GM19324 (cell line): ENCODE measurements at regions not wholly inside any gene's neighbourhood (a gene's known extent, or its start where the extent isn't known, plus 50 kb on each side); places are given as distances from the start of the nearest gene placed in this dataset.
"Not testable (repeated sequence)": the region's sequence is repeated elsewhere in the genome, so short reads cannot be mapped to it uniquely, and the experiment has no call there.

ENCODE experiments used
- ATAC-seq: cut with Tn5 transposase; IDR thresholded peaks from one replicate; pipeline ENCODE4 v1.9.1; 2021; ENCODE audit warnings: mild to moderate bottlenecking, moderate library complexity; ENCODE audit not compliant: unreplicated experiment, low FRiP score

DNA sequence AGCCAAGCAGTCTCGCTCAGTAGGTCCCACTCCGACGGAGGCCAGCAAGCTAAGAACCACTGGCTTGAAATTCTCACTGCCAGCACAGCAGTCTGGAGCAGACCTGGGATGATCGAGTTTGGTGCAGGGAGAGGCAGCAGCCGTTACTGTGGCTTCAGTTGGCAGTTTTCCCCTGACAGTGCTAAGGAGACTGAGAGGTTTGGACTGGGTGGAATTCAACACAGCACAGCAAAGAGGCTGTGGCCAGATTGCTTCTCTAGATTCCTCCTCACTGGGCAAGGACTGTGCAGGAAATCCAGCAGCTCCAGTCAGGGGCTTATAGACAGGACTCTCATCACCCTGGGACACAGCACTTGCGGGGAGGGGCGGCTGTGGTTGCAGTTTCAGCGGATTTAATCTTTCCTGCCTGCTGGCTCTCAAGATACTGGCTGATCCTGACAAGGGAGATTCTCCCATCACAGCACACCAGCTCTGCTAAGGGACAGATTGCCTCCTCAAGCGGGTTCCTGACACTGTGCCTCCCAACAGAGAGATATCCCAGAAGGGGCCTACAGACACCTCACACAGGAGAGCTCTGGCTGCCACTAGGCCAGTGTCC, 122.1 kb downstream of the YIPF5 start:
- no peak for ATAC-seq

DNA sequence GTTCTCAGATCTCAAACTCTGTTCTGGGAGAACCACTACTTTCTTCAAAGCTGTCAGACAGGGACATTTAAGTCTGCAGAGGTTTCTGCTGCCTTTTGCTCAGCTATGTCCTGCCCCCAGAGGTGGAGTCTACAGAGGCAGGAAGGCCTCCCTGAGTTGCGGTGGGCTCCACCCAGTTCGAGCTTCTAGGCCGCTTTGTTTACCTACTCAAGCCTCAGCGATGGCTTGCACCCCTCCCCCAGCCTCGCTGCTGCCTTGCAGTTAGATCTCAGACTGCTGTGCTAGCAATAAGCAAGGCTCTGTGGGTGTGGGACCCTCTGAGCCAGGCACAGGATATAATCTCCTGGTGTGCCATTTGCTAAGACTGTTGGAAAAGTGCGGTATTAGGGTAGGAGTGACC, 115.1 kb downstream of the YIPF5 start:
- ATAC-seq: not testable (repeated sequence)

DNA sequence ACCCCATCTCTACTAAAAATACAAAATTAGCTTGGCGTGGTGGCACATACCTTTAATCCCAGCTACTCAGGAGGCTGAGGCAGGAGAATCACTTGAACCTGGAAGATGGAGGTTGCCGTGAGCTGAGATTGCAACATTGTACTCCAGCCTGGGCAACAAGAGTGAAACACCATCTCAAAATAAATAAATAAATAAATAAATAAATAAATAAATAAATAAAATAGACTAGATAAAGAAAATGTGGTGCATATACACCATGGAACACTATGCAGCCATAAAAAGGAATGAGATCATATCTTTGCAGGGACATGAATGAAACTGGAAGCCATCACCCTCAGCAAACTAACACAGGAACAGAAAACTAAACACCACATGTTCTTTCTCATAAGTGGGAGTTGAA, 110.4 kb downstream of the YIPF5 start:
- not testable (repeated sequence) for ATAC-seq

DNA sequence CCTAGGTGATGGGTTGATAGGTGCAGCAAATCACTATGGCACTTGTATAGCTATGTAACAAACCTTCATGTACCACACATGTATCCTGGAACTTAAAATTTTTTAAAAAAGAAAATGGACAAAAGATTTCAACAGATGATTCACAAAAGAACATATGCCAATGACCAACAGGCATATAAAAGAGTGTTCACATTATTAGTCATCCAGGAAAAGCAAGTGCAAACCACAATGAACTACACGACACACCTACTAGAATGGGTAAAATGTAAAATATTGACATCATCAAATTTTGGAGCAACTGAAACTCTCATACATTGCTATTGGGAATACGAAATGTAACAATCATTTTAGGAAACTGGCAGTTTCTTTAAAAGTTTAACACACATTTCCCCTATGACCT, 109.9 kb downstream of the YIPF5 start:
- no peak for ATAC-seq

DNA sequence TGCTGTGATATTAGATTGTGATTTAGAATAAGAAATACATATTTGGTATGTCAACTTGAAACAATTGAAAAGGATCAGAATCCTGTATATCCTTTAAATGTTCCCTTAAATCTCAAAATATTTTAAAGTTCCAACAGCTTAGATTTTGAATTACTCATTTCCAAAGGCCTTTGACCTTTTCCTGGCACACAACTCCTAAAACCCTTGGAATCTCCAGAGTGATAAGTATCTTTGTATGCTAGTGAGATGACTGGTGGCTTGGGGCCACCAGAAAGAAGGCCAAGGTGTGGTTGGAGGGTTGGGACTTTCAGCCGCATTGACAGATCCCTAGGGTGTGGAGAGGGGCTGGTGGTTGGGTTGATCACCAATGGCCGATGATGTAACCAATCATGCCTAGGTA, 104.7 kb downstream of the YIPF5 start:
- ATAC-seq: no peak

DNA sequence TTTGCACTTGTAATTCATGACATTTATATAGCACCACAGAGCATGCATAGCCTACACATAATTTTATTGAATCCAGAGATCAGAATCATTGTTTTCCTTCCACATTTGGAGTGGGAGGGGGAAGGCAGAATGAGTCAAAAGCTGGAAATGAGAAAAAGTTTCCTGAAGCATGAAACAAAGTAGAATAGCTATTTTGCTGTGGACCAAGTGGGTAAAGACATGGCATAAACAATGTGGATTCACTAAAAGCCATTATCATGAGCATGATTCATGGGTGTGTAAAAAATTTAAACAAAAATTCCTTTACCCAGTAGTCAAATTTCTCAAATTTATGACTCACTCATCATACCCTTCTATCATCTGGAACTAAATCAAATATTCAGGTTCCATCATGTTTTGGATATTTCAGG, 97.9 kb downstream of the YIPF5 start:
- no peak for ATAC-seq

DNA sequence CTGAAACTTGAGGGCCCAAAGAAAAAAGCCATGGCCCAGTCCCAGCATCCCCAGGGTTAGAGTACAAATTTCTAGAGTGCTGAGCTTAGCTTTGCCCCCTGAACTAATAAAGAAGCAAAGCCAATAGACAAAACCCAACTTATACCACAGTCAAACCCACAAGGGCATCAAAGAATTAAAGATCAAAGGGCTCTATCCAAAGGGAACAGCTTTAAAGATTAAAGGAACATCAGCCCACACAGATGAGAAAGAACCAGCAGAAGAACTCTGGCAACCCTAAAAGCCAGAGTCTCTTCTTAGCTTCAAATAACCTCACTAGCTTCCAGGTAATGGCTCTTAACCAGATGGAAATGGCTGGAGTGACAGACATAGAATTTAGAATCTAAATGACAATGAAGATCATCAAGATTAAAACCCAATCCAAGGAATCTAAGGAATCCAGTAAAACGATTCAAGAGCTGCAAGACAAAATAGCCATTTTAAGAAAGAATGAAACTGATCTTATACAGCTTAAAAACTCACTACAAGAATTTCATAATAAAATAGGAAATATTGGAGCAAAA, 93.9 kb downstream of the YIPF5 start:
- ATAC-seq: no peak

DNA sequence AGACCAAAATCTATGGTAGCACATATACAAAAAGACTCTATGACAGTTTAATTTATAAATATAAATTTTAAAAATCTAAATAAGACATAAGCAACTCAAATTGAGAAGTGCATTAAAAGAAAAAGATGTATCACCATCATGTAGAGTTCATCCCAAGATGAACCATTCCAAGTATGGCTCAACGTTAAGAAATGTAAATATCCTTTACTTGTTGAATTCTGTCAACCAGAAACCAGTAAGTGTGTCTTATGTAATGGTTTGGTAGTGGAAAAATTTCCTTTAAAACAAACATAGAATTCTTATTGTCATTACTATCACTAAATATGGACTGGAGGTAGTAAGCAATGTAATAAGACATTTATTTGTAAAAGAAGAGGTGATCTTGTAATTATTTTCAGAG, 87.3 kb downstream of the YIPF5 start:
- ATAC-seq: no peak

DNA sequence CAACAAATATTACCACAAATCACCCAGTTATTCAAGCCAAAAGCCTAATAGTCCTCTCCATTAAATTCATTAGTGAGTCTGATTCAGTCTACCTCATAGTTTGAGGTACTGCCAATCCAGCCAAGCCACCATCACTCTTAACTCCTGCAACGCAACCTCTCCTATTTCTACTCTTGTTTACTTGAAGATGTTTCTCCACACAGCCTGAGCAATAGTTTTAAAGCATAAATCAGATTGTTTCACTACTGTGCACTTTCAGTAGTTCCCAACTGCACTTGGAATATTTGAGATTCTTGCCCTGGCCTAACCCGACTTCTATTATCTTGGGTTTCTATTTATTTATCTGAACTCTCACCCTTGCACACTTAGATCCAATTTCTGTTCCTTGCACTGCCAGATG, 85.5 kb downstream of the YIPF5 start:
- ATAC-seq: no peak

DNA sequence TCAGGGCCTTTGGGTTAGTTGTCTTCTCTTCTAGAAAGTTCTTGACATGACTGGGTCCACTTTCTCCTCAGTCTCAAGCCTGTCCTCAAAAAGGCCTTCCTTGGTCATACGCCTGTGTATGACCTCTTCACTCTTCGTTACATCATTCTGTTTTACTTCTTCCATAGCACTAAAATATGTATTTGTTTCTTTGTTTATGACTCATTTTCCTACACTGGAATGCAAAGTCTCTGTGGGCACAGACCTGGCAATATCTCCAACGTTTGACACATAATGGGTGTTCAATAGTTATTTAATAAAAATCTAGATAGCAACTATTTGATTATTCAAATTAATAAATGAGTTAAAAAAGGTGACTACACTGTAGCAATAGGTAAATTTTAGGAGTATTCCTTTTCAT, 85.1 kb downstream of the YIPF5 start:
- no peak for ATAC-seq

DNA sequence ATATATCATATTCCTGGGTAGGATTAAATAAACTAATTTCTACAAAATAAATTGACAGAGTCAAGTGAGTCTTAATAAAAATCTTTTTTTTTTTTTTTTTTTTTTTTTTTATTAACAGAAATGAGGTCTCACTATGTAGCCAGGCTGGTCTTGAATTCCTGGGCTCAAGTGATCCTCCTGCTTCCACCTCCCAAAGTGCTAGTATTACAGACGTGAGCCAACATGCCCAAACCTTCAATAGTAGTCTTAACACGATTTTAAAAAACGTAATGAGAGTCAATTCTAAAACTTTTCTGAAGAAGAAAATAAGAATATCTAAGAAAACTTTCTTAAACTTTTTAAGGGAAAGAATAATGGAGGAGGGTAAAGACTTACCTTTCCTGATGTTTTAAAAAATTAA, 84.2 kb downstream of the YIPF5 start:
- ATAC-seq: no peak

DNA sequence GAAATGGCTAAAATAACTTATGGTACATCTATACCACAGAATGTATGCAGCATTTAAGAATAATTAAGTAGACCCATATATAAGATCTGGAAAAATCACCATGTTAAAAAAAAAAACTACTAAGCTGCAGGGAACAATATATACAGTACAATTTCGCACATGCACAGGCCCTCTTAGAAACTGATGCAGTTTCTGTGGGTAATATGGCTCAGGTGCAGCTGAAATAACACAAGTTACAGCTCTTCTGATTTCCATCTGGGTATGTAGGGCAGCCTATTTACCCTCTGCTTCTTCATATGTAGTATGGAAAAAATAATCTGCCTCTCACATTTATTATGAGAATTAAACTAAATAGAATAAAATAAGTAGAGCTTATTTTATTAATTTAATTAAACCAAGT, 82.9 kb downstream of the YIPF5 start:
- ATAC-seq: no peak

DNA sequence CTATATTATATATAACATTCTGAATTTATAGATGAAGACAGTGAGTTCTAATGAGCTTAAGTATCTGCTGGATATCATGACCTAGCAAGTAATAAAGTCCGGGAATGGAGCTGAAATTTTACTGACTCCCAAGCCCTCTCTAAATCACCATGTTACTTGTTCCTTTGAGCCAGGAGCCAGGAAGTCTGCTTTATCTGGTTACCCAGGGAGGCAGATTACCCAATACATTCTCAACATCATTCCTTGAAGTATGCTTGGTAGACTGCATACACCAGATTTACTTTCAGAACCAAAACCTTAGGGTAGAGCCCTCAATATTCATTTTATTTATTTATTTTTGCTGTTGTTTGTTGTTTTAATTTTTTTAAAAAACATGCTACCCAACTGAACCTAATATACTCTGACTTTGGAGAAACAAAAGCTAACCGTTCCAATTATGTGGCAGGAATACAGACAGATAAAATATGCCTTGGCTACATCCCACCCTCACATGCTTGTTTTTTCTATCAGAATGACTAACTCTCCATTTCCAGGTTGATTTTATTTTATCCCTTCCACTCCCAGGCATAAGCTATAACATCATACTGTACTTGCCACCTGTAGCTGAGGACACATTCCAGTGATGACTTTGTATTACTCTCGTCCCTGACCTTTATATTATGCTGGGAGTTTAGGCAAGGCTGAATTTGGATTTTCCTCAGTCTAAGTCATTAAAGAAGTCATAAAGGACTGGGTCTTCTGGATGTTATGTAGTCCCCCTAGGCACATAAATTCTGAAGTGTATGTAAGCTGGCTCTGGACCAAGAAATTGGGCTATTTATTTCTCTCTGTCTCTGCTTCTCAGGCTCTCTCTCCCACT, 82.0 kb downstream of the YIPF5 start:
- no peak for ATAC-seq

DNA sequence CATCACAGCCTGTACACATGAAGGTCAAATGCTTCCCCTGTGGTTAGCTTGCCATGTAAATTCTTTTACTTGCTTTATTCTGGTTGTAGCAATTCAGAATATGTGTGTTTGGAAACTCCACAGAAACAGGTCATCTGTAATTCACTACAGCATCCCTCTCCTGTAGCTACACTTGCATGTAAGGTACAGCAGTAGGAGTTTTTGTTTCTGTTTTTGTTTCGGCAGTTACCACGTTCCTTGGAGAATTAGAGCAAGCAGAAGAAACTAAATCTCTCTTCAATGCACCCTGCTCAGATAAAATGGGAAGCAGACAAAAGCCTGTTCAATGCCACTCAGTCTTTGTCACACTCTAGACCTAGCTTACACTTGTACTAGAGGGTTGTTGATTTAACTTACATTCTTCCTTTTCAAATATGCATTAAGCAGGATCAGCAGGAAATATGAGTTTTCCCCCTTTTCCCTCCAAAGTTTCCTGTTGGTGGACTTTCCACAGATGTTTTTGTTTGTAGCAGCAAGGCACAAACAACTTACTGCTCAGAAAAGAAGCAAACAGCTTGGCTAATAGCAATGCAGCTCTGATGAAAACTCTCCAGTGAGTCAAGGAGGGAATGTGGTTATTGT, 80.9 kb downstream of the YIPF5 start:
- ATAC-seq: no peak

DNA sequence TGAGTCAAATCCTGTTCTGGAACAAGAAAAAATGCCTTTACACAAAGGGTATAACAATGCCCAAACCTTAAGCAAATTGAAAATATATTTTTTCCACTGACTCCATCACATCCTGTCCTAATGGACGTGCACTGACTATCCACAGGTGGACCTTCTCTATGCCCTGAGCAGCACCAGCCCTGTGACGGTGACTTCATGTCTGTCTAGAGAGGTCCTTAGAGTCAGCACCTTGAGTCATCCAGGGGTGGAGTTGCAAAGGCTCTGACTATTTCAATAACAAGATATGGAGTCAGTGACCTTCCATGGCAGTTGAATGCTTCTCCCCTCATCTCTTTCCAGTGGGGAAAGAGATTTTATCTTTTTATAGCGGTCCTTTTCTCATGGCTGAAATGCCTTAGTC, 78.0 kb downstream of the YIPF5 start:
- ATAC-seq: no peak

DNA sequence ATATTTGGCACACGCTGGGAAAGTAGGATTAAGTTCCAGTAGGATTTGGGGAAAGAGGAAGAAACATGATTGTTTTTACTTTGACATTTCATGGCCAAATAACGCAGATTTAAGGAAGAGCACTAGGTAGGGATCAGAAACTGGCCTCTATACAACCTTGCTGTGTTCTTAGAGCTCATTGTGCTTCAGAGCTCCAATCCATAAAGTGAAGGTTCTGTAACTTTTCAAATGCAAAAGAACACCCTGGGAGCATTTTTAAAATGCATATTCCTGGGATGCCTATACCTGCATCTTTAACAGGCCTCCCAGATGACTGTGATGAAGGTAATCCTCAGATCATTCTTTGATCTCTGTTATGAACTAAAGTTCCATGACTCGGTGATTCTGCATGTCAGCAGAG, 77.1 kb downstream of the YIPF5 start:
- no peak for ATAC-seq

DNA sequence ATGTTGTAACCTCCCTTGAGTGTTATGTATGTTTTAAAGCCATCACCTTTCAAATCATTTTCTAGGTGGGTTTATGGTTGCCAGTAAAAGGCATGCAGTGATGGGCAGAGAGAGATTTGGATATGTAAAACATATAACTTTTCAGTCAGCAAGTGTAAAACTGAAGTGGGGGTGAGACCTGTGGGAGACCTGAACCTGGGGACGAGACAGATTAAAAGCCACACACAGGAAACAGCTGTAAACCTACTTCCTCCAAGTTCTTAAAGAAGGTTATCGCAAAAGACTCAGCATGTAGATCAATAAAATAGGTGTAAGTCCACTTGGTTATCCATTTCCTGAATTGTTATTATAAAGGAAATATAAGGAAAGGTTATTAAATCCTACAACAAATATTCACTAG, 76.6 kb downstream of the YIPF5 start:
- ATAC-seq: no peak

DNA sequence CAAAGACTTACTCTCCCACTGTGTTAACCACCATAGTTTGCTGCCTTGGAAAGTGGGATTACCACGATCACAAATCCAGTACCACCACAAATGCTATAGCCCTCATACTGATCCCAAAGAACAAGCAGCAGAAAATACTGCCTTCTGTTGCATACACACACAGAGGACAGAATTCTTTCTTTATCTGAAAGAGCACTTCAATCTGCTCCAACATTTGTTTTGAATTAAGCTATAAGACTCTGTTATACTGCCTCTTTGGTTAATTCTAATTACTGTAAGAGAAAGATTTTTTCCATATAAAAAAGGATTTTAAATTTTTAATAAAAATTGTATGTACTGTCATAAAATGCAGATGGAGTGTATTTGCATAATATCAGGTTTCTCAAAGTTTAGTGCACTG, 69.8 kb downstream of the YIPF5 start:
- ATAC-seq: no peak

DNA sequence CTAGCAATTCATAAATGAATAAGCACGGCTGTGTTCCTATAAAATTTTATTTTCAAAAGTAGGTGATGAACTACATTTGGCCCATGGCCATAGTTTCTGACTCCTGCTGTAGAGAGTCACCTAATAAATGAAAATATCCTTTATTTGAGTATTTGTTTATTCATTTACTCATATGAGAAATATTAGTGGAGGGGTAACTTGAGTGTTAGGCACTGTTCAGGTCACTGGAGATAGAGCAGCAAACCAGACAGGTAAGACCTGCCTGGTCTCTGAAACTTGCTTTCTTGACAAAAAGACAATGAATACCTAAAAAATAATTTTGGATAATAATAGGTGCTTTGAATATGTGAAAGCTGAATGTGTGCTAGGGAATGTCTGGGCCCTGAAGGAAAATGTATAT, 68.8 kb downstream of the YIPF5 start:
- ATAC-seq: no peak

DNA sequence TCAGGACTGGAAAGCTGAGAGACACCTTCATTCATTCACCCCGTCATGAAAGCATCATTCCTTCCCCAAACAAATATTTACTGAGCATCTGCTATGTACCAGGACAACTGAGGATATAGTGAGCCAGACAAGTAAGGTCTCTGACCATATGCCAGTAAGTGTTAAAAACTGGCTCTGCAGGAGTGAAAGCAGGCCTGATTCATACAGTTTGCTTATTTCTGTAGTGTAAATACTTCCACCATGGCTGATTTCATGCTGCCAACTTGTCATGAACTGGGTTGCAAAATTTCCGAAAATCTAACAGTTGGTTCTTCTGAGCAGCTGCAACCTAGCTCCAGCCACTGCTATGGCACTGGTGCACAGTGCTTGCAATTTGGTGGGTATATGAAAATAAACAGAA, 68.1 kb downstream of the YIPF5 start:
- no peak for ATAC-seq

DNA sequence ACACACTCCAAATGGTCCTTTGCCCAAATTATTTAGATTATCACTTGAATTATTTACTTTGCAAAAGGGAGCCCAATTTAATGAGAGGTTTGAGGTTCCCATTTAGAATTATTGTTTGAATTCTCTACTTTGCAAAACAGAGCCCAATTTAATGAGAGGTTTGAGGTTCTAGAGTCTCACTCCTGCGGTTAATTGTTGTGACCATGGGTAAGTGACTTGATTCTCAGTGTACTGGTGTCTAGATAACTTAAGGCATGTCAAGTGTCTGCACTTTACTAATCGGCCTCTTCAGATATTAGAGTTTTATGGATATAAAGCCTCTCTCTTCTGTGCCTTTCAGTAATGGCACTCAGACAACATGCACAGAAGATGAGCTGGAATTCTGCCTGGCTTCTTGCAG, 67.5 kb downstream of the YIPF5 start:
- no peak for ATAC-seq
